ENCODE measurements at regions not wholly inside any gene's neighbourhood (a gene's known extent, or its start where the extent isn't known, plus 50 kb on each side); places are given as distances from the start of the nearest gene placed in this dataset.

GRCh38 chr4:165605811-165606210 lies 227.0 kb downstream of the CPE start:
- TF ChIP-seq CTCF (IDR thresholded peaks at IDR 0.05): no peak

DNA sequence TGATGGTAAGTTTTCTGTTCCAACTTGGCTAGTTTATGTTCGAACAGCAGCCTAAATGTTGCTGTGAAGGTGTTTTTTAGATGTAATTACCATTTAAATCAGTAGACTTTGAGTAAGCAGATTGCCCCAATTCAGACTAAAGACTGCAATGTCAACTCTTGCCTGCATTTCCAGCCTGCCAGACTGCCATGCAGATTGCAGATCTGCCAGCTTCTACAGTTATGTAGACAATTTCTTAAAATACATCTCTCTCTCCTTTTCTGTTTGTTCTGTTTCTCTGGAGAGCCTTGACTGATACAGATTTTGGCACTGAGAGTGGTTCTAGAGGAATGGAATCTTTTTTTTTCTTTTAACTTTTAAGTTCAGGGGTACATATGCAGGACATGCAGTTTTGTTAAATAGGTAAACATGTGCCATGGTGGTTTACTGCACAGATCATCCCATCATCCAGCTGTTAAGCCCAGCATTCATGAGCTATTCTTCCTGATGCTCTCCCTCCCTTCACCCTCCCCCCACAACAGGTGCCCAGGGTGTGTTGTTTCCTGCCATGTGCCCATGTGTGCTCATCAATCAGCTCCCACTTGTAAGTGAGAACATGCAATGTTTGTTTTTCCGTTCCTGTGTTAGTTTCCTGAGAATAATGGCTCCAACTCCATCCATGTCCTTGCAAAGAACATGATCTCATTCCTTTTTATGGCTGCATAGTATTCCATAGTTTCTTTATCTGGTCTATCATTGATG lies 227.8 kb downstream of the CPE start:
- Histone ChIP-seq H3K9me3 (no peaks in the 10 kb centered on the region), H3K27me3 (ENCODE audit: low read depth) (no peaks in the 10 kb centered on the region), H3K4me3 (no peak overlapping the region), H3K4me1 (no peaks in the 10 kb centered on the region), H3K27ac (no peak overlapping the region), H3K36me3 (no peaks in the 10 kb centered on the region)
- intact Hi-C loops (cut with DNase I): no loop called here
- no peak for TF ChIP-seq CTCF (IDR thresholded peaks at IDR 0.05)
- no peak for ATAC-seq
- no peak for DNase-seq

More at GRCh38 chr4:165605811-165606210, 227.0 kb downstream of the CPE start:
- H3K4me3 ChIP-seq: no peak overlapping the region
- no peaks in the 10 kb centered on the region for H3K36me3 ChIP-seq
- H3K27me3 ChIP-seq (ENCODE audit: low read depth): no peaks in the 10 kb centered on the region
- ATAC-seq (no peak), DNase-seq (no peak)
- no peaks in the 10 kb centered on the region for H3K9me3 ChIP-seq
- intact Hi-C loops (cut with DNase I): no loop called here
- H3K4me1 ChIP-seq: no peaks in the 10 kb centered on the region
- no peak overlapping the region for H3K27ac ChIP-seq

- Histone ChIP-seq H3K27me3 (ENCODE audit: low read depth) (no peaks in the 10 kb centered on the region), H3K4me1 (no peaks in the 10 kb centered on the region), H3K9me3 (no peaks in the 10 kb centered on the region), H3K27ac (no peak overlapping the region), H3K4me3 (no peak overlapping the region), H3K36me3 (no peaks in the 10 kb centered on the region)
- ATAC-seq (no peak), DNase-seq (no peak)
- intact Hi-C loops (cut with DNase I): no loop called here
- TF ChIP-seq CTCF (IDR thresholded peaks at IDR 0.05): no peak
Measured at GRCh38 chr4:165609653-165610052, 230.8 kb downstream of the CPE start.

- H3K36me3 ChIP-seq: no peaks in the 10 kb centered on the region
- no peak for ATAC-seq
- no peaks in the 10 kb centered on the region for H3K9me3 ChIP-seq
- H3K4me1 ChIP-seq: no peaks in the 10 kb centered on the region
- intact Hi-C loops (cut with DNase I): no loop called here
- no peak for DNase-seq
- no peak for TF ChIP-seq CTCF (IDR thresholded peaks at IDR 0.05)
- no peak overlapping the region for H3K4me3 ChIP-seq
- H3K27ac ChIP-seq: no peak overlapping the region
- H3K27me3 ChIP-seq (ENCODE audit: low read depth): no peaks in the 10 kb centered on the region
Measured at GRCh38 chr4:165610679-165611437, 232.1 kb downstream of the CPE start.

DNA sequence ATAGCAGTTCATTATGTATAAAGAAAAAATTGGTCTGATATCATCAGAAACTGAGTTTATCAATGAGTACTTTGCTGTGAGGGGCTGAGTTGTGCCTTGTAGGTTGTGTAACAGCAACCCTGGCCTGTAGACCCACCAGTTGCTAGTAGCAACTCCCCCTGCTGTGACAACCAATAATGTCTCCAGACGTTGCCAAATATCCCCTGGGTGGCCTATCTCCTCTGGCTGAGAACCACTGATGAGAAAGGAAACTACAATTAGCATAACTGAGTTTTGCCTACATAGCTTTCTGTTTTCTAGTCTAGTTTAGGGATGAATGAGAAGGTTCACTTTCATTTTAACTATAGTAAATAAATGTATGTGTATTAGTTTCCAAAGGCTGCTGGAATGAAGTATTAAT lies 234.1 kb downstream of the CPE start:
- TF ChIP-seq CTCF (IDR thresholded peaks at IDR 0.05): no peak
- intact Hi-C loops (cut with DNase I): no loop called here
- no peak for ATAC-seq
- peaks cover 3% of the 10 kb centered on the region for H3K9me3 ChIP-seq
- no peak overlapping the region for H3K27ac ChIP-seq
- no peak overlapping the region for H3K4me3 ChIP-seq
- no peak for DNase-seq
- H3K36me3 ChIP-seq: no peaks in the 10 kb centered on the region
- no peaks in the 10 kb centered on the region for H3K4me1 ChIP-seq
- no peaks in the 10 kb centered on the region for H3K27me3 ChIP-seq (ENCODE audit: low read depth)
